OCI-M1 (cell line): ENCODE measurements at regions not wholly inside any gene's neighbourhood (a gene's known extent, or its start where the extent isn't known, plus 50 kb on each side); places are given as distances from the start of the nearest gene placed in this dataset.
"Not testable (repeated sequence)": the region's sequence is repeated elsewhere in the genome, so short reads cannot be mapped to it uniquely, and the experiment has no call there.

Experiments used
- DNase-seq: peaks from one replicate; lab custom pipeline; 2025; lab: John Stamatoyannopoulos, UW

GRCh38 chr1:94362466-94363058, 55.6 kb upstream of the ABCD3 start:
- no peak for DNase-seq

DNA sequence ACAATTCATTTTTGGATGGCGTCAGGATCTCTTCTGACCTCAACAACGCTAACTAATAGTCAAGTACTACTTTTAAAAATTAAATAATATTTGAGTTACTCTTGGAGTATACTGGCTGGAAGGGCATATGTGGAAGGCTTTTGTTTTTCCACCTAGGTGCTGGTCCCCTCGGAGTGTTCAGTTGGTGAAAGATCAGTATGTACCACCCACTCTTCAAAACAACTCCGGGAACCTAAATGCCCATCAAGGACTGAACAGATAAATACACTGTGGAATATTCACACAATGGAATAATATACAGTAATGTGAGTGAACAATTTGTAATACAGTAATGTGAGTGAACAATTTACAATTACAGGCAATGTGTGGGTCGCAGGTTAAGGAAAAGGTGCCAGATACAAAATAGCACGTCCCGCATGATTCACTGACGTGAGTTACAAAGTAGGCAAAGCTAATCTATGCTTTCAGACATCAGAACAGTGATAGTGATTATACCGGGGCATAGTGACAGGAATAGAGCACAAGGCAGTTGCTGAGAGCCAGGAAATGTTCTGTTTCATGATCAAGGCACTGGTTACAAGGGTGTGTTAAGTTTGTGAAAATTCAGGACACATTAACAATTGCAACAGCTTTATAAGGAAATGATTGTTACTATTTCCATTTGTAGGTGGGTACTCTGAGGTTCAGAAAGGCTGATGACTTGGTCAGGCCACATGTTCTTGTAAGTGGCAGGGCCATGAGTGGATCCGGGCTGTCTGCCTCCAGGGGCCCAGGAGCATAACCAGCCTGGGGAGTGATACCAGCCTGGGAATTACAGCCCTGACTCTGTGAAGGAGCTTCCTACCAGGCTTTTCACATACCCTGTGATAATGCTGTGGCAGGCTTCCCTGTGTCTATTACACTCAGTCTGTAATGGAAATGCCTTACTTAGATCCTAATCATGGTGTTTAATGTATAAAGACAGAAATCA, 59.3 kb upstream of the ABCD3 start:
- no peak for DNase-seq

- DNase-seq: no peak
Measured at GRCh38 chr1:94357661-94358060, 60.5 kb upstream of the ABCD3 start.

- DNase-seq: no peak
Measured at GRCh38 chr1:94355485-94355980, 62.7 kb upstream of the ABCD3 start.

DNA sequence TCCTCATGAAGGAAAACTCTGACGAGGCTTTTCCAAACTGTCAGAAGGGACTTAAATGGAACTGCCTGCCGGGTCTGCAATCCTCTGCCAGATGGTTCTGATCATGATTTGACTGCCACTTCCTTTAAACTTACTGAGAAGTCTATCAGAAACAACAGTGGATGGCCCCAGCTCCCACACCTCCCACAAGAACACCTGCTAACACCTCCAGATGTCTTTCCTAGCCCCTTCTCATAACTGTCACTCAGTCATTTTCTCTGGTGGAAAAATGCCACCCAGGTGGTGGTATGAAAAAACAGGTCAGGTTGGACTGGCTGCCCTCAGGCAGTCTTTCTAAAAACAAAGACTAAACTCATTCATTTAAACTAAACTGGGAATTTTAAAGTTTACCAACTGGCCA, 66.7 kb upstream of the ABCD3 start:
- no peak for DNase-seq

GRCh38 chr1:94350350-94350924, 67.8 kb upstream of the ABCD3 start:
- DNase-seq: no peak

DNA sequence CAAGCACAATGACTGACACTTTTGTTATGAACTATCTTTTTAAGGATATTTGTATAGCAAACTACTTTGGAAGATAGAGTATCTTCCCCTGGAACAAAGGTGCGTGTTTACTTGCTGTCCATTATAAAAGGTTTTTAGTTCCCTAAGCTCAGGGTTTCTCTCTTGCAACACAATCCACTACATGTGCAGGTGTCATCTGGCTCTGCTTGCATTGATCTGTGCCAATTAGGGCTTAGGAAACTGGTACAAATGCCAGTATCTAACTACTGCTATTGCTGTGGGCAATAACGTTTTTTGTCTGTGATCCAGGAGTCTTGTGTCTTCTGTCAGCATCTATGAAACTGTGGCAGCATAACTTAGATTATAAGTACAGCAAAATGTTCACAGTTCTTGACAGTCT, 68.3 kb upstream of the ABCD3 start:
- DNase-seq: no peak

GRCh38 chr1:94348386-94348785, 69.8 kb upstream of the ABCD3 start:
- DNase-seq: not testable (repeated sequence)

GRCh38 chr1:94345148-94345721, 73.0 kb upstream of the ABCD3 start:
- DNase-seq: no peak

- no peak for DNase-seq
Measured at GRCh38 chr1:94342416-94342815, 75.8 kb upstream of the ABCD3 start.

GRCh38 chr1:94339206-94339927, 78.8 kb upstream of the ABCD3 start:
- DNase-seq: no peak

DNA sequence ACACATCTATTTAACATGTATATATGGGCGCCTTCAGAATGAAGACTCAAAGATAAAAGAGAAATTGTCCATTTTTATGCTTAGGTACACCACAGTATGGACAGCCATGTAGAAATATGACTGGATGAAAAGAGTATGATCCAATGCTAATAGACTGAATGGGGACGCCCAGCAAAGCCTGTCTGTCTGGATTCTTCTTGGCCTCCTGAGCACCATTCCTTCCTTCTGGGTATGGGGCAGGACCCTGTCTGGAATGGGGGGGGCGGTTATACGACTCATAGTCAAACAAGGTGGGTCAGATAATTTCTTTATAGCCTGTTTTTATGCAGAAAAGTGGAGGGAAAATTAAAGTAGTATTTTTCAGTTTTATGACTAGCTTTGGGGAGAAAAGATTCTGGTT, 81.2 kb upstream of the ABCD3 start:
- no peak for DNase-seq

GRCh38 chr1:94335950-94336349, 82.2 kb upstream of the ABCD3 start:
- DNase-seq: peak; percentile 88

DNA sequence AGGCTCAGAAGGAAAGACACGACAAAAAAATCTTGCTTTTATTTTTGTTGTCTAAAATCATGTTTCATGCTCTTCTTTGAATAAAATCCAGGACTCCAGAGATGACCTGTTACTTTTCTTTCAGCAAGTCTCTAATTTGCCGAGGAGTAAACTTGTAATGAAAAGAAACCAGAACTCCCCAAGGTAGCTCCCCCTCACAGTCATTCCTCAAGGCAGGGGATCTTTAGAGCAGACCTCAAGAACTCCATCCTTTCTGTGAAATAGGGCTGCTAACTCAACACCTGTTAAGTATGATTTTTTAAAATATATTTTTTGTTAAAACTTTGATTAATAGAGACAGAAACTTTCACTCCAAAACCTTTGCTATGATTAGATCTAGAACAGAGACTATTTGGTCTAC, 82.7 kb upstream of the ABCD3 start:
- no peak for DNase-seq

DNA sequence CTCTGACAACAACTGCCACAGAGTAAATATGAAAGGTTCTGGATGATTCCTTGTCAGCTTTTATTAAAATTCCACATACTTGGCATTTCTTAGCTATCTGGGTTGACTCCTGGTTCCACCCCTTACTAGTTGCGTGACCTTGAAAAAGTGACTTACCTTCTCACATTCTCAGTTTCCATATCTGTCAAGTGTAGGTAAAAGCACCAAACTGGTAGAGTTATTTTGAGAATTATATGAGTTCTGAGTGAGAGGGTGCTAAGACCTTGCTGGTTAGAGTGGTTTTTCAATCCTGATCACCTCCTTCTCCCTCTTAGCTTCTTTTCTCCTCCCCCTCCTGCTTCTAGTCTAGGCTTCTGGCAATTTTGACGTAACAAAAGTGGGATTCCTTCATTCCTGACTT, 83.4 kb upstream of the ABCD3 start:
- no peak for DNase-seq

DNA sequence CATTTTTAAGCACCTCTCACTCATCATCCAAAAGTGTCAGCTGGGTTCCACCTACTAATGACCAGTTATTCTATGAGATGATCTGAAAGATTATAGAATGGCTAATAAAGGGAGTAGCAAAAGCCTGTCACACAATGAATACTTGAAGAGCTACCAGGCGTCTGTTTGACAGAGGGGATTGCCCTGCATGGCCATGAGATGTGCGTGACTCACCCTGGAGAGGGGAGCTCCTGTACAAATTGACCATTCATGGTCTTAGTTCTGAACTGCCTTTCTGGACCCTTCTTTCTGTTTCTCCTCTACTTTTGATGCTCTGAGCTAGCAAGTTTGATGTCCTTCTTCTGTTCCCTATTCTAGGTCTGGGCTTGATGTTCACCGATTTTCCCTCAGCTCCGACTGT, 85.2 kb upstream of the ABCD3 start:
- no peak for DNase-seq

GRCh38 chr1:94332516-94332915, 85.7 kb upstream of the ABCD3 start:
- DNase-seq: no peak

- DNase-seq: peak; percentile 17
Measured at GRCh38 chr1:94329986-94330385, 88.2 kb upstream of the ABCD3 start.

DNA sequence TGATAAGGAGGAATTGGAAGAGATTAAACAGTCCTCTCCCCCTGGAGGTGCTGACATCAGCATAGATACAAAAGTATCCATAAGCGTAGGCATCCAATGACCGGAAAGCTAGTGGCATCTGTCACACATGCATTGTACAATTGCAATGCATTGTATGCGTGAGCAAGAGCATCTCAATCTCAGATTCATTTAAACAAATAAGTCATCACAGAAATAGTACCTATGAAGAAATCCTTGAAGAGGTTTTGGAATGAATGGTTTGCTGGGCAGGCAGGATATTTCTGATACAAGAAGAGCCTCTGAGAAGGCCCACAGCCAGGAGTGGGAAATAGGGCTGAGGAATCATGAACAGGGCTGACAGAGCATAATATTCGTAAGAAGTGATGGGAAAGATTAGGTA, 88.9 kb upstream of the ABCD3 start:
- no peak for DNase-seq

- DNase-seq: no peak
Measured at GRCh38 chr1:94327001-94327690, 89.8 kb upstream of the ARHGAP29 start.

- no peak for DNase-seq
Measured at GRCh38 chr1:94326329-94326728, 88.9 kb upstream of the ARHGAP29 start.
